B cell (primary cell): ENCODE measurements at regions not wholly inside any gene's neighbourhood (a gene's known extent, or its start where the extent isn't known, plus 50 kb on each side); places are given as distances from the start of the nearest gene placed in this dataset.

Experiments used
- ATAC-seq: fragments of 200-7000 bp; cut with Tn5 transposase; one replicate; pipeline ENCODE4 v1.10.0; 2021; ENCODE audit warnings: low read depth, mild to moderate bottlenecking, moderate number of reproducible peaks, moderate library complexity
- CTCF ChIA-PET: fragments of 350-600 bp; sonication (Branson Sonifier 250); formaldehyde crosslinking; loops from one replicate; lab custom pipeline; 2021; ENCODE audit warnings: antibody characterized with exemption, inconsistent platforms; lab: Charles Lee
- POLR2A ChIA-PET: fragments of 350-600 bp; sonication (Branson Sonifier 250); formaldehyde crosslinking; loops from one replicate; lab custom pipeline; 2021; ENCODE audit warnings: antibody characterized with exemption; lab: Charles Lee
- DNase-seq: peaks from one replicate; pipeline ENCODE4 v3.0.0; 2013
- H2AFZ ChIP-seq: 2 replicates; pipeline ENCODE4 v1.6.1; 2012; ENCODE audit warnings: mild to moderate bottlenecking, low read depth, low read length; ENCODE audit not compliant: insufficient read depth, poor library complexity, severe bottlenecking
- H3K27ac ChIP-seq, 2 donors: 1 replicate in 1 of 2; 2 replicates in 1 of 2; pipeline ENCODE4 v1.5.1; 2012 to 2013; ENCODE audit warnings: low read length in 2 of 2, mild to moderate bottlenecking in 2 of 2, moderate library complexity in 1 of 2
- H3K27me3 ChIP-seq, 4 experiments: fragments of 200-600 bp in 1 of 4; sonication (generic) in 1 of 4; replicated peaks in 1 of 4; 1 replicate in 2 of 4; 2 replicates in 2 of 4; pipeline versions ENCODE4 v1.6.1 to v1.7.0; 2013 to 2016; ENCODE audit warnings: low read length in 3 of 4, mild to moderate bottlenecking in 2 of 4, mixed read lengths in 1 of 4, moderate library complexity in 1 of 4; ENCODE audit not compliant: insufficient read depth in 4 of 4, control insufficient read depth in 3 of 4; ENCODE audit errors: control extremely low read depth in 1 of 4
- H3K36me3 ChIP-seq, 2 experiments: replicated peaks in 1 of 2; 1 replicate in 1 of 2; 2 replicates in 1 of 2; pipeline versions ENCODE4 v1.6.1 to v1.7.1; 2013; ENCODE audit warnings: low read length in 1 of 2; ENCODE audit not compliant: insufficient read depth in 2 of 2, control insufficient read depth in 1 of 2; ENCODE audit errors: control extremely low read depth in 1 of 2, extremely low read depth in 1 of 2
- H3K4me1 ChIP-seq, 2 donors: fragments of 200-600 bp in 1 of 2; sonication (generic) in 1 of 2; 1 replicate in 1 of 2; 2 replicates in 1 of 2; pipeline versions ENCODE4 v1.5.1 to v1.6.1; 2013 to 2017; ENCODE audit warnings: low read length in 2 of 2; ENCODE audit not compliant: control insufficient read depth in 2 of 2, insufficient read depth in 2 of 2
- H3K4me2 ChIP-seq: replicated peaks from 2 replicates; pipeline ENCODE3; 2012; ENCODE audit warnings: mild to moderate bottlenecking, low read depth, low read length; ENCODE audit not compliant: poor library complexity, severe bottlenecking
- H3K4me3 ChIP-seq, 5 experiments: fragments of 200-600 bp in 1 of 5; sonication (generic) in 1 of 5; 1 replicate in 3 of 5; 2 replicates in 2 of 5; pipeline versions ENCODE4 v1.5.1 to v1.7.0; 2011 to 2016; ENCODE audit warnings: low read length in 4 of 5, mild to moderate bottlenecking in 4 of 5, low read depth in 2 of 5, control low read depth in 1 of 5, moderate library complexity in 1 of 5; ENCODE audit not compliant: insufficient read depth in 1 of 5; ENCODE audit errors: control extremely low read depth in 1 of 5, extremely low read depth in 1 of 5
- H3K79me2 ChIP-seq: fragments of 200-600 bp; sonication (generic); one replicate; pipeline ENCODE4 v1.6.0; 2016; ENCODE audit warnings: low read length; ENCODE audit not compliant: control insufficient read depth, insufficient read depth
- H3K9ac ChIP-seq: fragments of 200-600 bp; sonication (generic); 2 replicates; pipeline ENCODE4 v1.6.1; 2017; ENCODE audit warnings: mild to moderate bottlenecking, low read length, moderate library complexity
- H3K9me3 ChIP-seq, 3 donors: one replicate each; pipeline versions ENCODE4 v1.6.1 to v1.7.1; 2013; ENCODE audit warnings: low read length in 2 of 3; ENCODE audit not compliant: control insufficient read depth in 2 of 3, insufficient read depth in 1 of 3; ENCODE audit errors: control extremely low read depth in 1 of 3
- H4K20me1 ChIP-seq: 2 replicates; pipeline ENCODE4 v1.6.0; 2012; ENCODE audit warnings: mild to moderate bottlenecking, low read length; ENCODE audit not compliant: insufficient read depth, control insufficient read depth, poor library complexity, severe bottlenecking
- H3K27ac Mint-ChIP-seq: one replicate; pipeline ENCODE4 v1.8.0; 2021; ENCODE audit warnings: mixed read lengths
- H3K27me3 Mint-ChIP-seq: one replicate; pipeline ENCODE4 v1.8.0; 2021; ENCODE audit warnings: mixed read lengths
- H3K4me1 Mint-ChIP-seq: one replicate; pipeline ENCODE4 v1.8.0; 2021; ENCODE audit warnings: mixed read lengths
- H3K4me3 Mint-ChIP-seq: one replicate; pipeline ENCODE4 v1.8.0; 2021; ENCODE audit warnings: mixed read lengths
- H3K9me3 Mint-ChIP-seq: one replicate; pipeline ENCODE4 v1.8.0; 2022; ENCODE audit warnings: mixed read lengths; ENCODE audit not compliant: insufficient read depth
- CTCF ChIP-seq: fragments of 200-600 bp; IDR thresholded peaks from one replicate; pipeline ENCODE4 v1.8.0; 2022; ENCODE audit warnings: antibody characterized with exemption, mild to moderate bottlenecking
- EZH2 ChIP-seq: IDR thresholded peaks from 2 replicates; pipeline ENCODE4 v1.6.1; 2012; ENCODE audit warnings: borderline replicate concordance, low read depth, mild to moderate bottlenecking, moderate library complexity, low read length; ENCODE audit not compliant: insufficient read depth, poor library complexity, severe bottlenecking
- WGBS: methylation state at CpG from one replicate; pipeline ENCODE4 v1.1.5; 2013; ENCODE audit warnings: missing lambda C conversion rate; ENCODE audit not compliant: insufficient coverage; 5-methylcytosine and 5-hydroxymethylcytosine counted together
- intact Hi-C: fragments of 100-400 bp; cut with micrococcal nuclease; formaldehyde crosslinking; loops from one replicate; pipeline ENCODE4 v1.10.0; 2022

GRCh38 chr7:96548664-96549063, 161.0 kb downstream of the SEM1 start:
- Histone ChIP-seq H2AFZ (no peak overlapping the region), H3K79me2 (no peaks in the 10 kb centered on the region), H3K36me3 (no peaks in the 10 kb centered on the region), H3K4me2 (no peak overlapping the region), H3K9me3 (peaks cover 0 to 3% (median 0%) of the 10 kb centered on the region in 3 donors), H3K9ac (no peak overlapping the region), H3K27ac (no peak overlapping the region), H3K27me3 (no peaks in the 10 kb centered on the region), H4K20me1 (no peaks in the 10 kb centered on the region), H3K4me1 (no peaks in the 10 kb centered on the region), H3K4me3 (no peak overlapping the region)
- H3K9me3 Mint-ChIP-seq, result peaks cover 5% of the 10 kb centered on the region
- ChIA-PET CTCF (no interaction called here), POLR2A (no interaction called here)
- no peaks in the 10 kb centered on the region for H3K4me1 Mint-ChIP-seq
- TF ChIP-seq EZH2 (no peak), CTCF (no peak)
- H3K4me3 Mint-ChIP-seq, result no peak overlapping the region
- intact Hi-C loops, result no loop called here
- 100% methylated on average over 2 of the region's 5 CpGs for WGBS
- H3K27me3 Mint-ChIP-seq, result no peaks in the 10 kb centered on the region
- no peak overlapping the region for H3K27ac Mint-ChIP-seq
- DNase-seq, result no peak
- no peak for ATAC-seq

DNA sequence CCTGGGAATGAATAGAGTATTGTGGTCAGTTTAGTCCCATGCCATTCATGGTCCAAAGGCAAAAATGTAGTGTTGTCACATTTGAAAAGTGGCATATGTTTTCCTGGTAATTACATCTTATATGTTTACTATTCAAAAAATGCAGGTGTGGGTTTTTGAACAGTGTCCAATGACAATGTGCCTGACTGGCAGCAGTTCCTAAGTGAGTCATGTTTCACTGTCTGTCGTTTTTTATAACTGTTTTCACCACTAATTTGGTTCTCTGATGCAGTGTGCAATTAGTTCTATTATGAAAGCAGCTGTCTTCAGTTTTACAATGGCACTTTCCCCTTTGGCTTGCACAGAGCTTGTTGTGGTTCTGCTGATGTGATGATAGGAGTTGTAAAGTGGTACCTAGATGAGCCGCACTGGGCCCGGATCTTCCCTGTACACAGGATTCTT, 162.3 kb downstream of the SEM1 start:
- TF ChIP-seq CTCF (no peak), EZH2 (no peak)

More for the DNA sequence above, 162.3 kb downstream of the SEM1 start:
- Histone ChIP-seq H3K27me3 (no peaks in the 10 kb centered on the region), H3K9me3 (peaks cover 0 to 3% (median 0%) of the 10 kb centered on the region in 3 donors), H3K36me3 (no peaks in the 10 kb centered on the region), H2AFZ (no peak overlapping the region), H3K79me2 (no peaks in the 10 kb centered on the region), H3K4me2 (no peak overlapping the region), H4K20me1 (no peaks in the 10 kb centered on the region), H3K4me1 (no peaks in the 10 kb centered on the region), H3K4me3 (no peak overlapping the region), H3K27ac (no peak overlapping the region), H3K9ac (no peak overlapping the region)
- no peak for DNase-seq
- 100% methylated on average over 2 of the region's 3 CpGs for WGBS
- no peak for ATAC-seq
- intact Hi-C loops, result no loop called here
- Mint-ChIP-seq H3K27ac (no peak overlapping the region), H3K4me1 (no peaks in the 10 kb centered on the region), H3K9me3 (peaks cover 5% of the 10 kb centered on the region), H3K4me3 (no peak overlapping the region), H3K27me3 (no peaks in the 10 kb centered on the region)
- POLR2A ChIA-PET, result no interaction called here
- CTCF ChIA-PET, result no interaction called here
